ENCODE measurements at regions not wholly inside any gene's neighbourhood (a gene's known extent, or its start where the extent isn't known, plus 50 kb on each side); places are given as distances from the start of the nearest gene placed in this dataset.
A peak's percentile ranks its signal among the peaks of the same experiment; 100 is the strongest.

DNA sequence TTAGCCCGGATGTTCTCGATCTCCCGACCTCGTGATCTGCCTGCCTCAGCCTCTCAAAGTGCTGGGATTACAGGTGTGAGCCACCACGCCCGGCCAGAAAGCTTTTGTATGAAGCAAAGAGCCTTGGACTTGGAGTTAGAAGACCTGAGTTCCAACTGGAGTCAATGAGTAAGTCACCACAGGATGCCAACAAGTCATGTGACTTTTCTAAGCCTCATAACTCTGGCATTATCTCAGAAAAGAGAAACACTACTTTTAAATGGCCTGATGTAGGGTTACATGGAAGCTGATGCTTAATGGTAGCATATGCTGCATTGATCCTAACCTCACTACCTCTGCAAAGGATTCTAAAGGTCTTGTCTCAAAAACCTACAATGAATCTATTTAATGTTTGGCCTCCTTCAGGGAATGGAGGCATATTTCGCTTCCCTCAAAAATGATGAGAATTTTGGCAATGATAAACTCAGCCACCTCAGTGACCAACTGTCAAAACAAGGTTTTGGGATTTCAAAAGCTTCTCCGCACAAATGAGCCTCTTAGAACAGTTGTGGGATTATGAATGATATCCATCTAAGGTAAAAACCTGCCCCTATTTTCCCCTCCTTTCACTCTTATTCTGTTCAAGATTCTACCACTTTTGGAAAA is 236.8 kb downstream of the ACTL7B start:
- no peak overlapping the region for H3K4me3 ChIP-seq (ENCODE audit: low read depth, low read length)
- DNase-seq (ENCODE audit: low read depth): no peak
- TF ChIP-seq, protein P1, sequence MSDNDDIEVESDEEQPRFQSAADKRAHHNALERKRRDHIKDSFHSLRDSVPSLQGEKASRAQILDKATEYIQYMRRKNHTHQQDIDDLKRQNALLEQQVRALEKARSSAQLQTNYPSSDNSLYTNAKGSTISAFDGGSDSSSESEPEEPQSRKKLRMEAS (IDR thresholded peaks at IDR 0.05; ENCODE audit: low read depth, low read length): no peak
- TF ChIP-seq MYC (IDR thresholded peaks at IDR 0.05; ENCODE audit: low read depth, low read length) (no peak), CTCF (IDR thresholded peaks at IDR 0.05; ENCODE audit: low read depth, low read length) (no peak), POLR2A (IDR thresholded peaks at IDR 0.05; ENCODE audit: extremely low read depth, insufficient read length) (no peak)

- H3K4me3 ChIP-seq (ENCODE audit: low read depth, low read length): no peak overlapping the region
- DNase-seq (ENCODE audit: low read depth): no peak
- TF ChIP-seq, protein P1 (IDR thresholded peaks at IDR 0.05; ENCODE audit: low read depth, low read length): no peak
- no peak for TF ChIP-seq MYC (IDR thresholded peaks at IDR 0.05; ENCODE audit: low read depth, low read length)
- TF ChIP-seq POLR2A (IDR thresholded peaks at IDR 0.05; ENCODE audit: extremely low read depth, insufficient read length): no peak
- TF ChIP-seq CTCF (IDR thresholded peaks at IDR 0.05; ENCODE audit: low read depth, low read length): no peak
Observed at GRCh38 chr9:108617676-108618075, 238.1 kb downstream of the ACTL7B start.

- DNase-seq (ENCODE audit: low read depth): peak; percentile 96
- TF ChIP-seq, protein P1 (IDR thresholded peaks at IDR 0.05; ENCODE audit: low read depth, low read length): peak; percentile 73
- TF ChIP-seq CTCF (IDR thresholded peaks at IDR 0.05; ENCODE audit: low read depth, low read length) (no peak), MYC (IDR thresholded peaks at IDR 0.05; ENCODE audit: low read depth, low read length) (peak; percentile 71)
- peak overlapping the region; percentile 42 for H3K4me3 ChIP-seq (ENCODE audit: low read depth, low read length)
Observed at GRCh38 chr9:108615152-108615551, 240.6 kb downstream of the ACTL7B start.

DNA sequence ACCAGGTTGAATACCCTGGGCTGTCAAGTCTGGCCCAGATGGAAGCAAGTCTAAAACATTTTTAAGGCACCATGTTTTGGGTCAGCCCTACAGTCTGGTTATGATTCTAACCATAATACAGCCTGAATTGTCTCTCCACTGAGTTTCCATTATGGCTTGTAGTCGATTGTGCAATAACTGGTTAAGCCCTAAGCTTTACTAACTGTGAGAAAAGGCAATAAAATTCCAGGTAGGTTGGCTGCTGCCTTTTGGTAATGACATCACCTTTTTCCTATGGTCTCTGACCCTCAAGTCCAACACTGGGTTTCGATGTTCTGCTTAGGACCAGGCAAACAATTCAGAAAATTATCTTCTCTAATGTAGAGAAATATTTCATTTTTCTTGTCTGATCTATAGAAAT is 243.3 kb downstream of the ACTL7B start:
- peak; percentile 40 for DNase-seq (ENCODE audit: low read depth)
- TF ChIP-seq MYC (IDR thresholded peaks at IDR 0.05; ENCODE audit: low read depth, low read length) (no peak), CTCF (IDR thresholded peaks at IDR 0.05; ENCODE audit: low read depth, low read length) (no peak), POLR2A (IDR thresholded peaks at IDR 0.05; ENCODE audit: extremely low read depth, insufficient read length) (no peak)
- TF ChIP-seq, protein P1 (IDR thresholded peaks at IDR 0.05; ENCODE audit: low read depth, low read length): no peak
- no peak overlapping the region for H3K4me3 ChIP-seq (ENCODE audit: low read depth, low read length)

- H3K4me3 ChIP-seq (ENCODE audit: low read depth, low read length): no peak overlapping the region
- no peak for TF ChIP-seq CTCF (IDR thresholded peaks at IDR 0.05; ENCODE audit: low read depth, low read length)
- TF ChIP-seq MYC (IDR thresholded peaks at IDR 0.05; ENCODE audit: low read depth, low read length): no peak
- no peak for TF ChIP-seq POLR2A (IDR thresholded peaks at IDR 0.05; ENCODE audit: extremely low read depth, insufficient read length)
- TF ChIP-seq, protein P1 (IDR thresholded peaks at IDR 0.05; ENCODE audit: low read depth, low read length): no peak
Observed at GRCh38 chr9:108609897-108610253, 245.9 kb downstream of the ACTL7B start.

More at GRCh38 chr9:108609897-108610253, 245.9 kb downstream of the ACTL7B start:
- DNase-seq (ENCODE audit: low read depth): no peak
